OCI-LY3 (cell line): ENCODE measurements at regions not wholly inside any gene's neighbourhood (a gene's known extent, or its start where the extent isn't known, plus 50 kb on each side); places are given as distances from the start of the nearest gene placed in this dataset.

Experiments used
- EZH2phosphoT487 ChIP-seq: fragments of 200-600 bp; shearing (Covaris generic); IDR thresholded peaks from 2 replicates; pipeline ENCODE4 v1.6.1; 2018; ENCODE audit warnings: antibody characterized with exemption, mixed run types, low read depth
- TF ChIP-seq, protein P1 (sequence below): fragments of 200-600, 300-600 bp; sonication (generic); IDR thresholded peaks from 2 replicates; pipeline ENCODE4 v1.5.1; 2014; ENCODE audit warnings: antibody characterized with exemption, low read length, low read depth

DNA sequence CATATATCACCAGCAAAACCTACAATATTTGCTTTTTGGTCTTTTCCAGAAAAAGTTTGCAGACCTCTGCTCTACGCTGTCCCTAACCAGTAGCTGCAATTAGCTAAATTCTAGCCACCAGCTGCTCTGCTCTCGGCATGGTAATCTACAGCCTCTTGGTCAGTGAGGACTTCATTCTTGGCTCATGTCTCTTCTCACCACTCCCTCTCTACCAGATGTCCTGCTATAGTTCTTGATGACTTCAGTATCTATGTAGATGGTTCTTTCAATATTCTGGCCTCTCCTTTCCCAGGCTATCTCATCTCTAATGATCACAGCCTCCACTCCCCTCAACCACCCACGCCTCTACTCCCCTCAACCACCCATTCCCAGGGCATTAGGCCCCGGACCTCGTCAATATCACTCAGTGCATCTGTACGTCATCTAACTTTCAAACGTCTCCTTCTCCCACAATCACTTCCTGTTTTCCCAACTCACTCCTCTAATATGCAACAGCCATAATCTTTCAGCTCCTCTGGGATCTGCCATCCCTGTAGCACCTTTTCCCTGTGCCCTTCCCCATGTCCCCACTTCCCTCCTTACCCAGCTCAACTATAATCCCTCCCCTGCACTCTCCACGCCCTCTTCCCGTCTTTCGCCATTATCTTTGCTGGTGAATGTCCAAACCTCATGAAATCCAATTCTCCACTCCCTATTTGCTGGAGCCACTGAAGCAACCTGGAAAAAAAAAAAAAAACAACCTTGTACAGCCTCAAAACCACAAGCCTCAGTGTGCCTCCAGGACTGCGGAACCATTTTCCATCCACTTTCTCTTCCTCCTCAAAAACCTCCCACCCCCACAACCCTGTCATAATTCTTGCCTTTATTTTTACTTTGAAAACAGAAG lies 429.4 kb upstream of the PROK2 start:
- TF ChIP-seq, protein P1, sequence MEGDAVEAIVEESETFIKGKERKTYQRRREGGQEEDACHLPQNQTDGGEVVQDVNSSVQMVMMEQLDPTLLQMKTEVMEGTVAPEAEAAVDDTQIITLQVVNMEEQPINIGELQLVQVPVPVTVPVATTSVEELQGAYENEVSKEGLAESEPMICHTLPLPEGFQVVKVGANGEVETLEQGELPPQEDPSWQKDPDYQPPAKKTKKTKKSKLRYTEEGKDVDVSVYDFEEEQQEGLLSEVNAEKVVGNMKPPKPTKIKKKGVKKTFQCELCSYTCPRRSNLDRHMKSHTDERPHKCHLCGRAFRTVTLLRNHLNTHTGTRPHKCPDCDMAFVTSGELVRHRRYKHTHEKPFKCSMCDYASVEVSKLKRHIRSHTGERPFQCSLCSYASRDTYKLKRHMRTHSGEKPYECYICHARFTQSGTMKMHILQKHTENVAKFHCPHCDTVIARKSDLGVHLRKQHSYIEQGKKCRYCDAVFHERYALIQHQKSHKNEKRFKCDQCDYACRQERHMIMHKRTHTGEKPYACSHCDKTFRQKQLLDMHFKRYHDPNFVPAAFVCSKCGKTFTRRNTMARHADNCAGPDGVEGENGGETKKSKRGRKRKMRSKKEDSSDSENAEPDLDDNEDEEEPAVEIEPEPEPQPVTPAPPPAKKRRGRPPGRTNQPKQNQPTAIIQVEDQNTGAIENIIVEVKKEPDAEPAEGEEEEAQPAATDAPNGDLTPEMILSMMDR: no peak
- no peak for TF ChIP-seq EZH2phosphoT487
